WERI-Rb-1 (cell line): ENCODE measurements at regions not wholly inside any gene's neighbourhood (a gene's known extent, or its start where the extent isn't known, plus 50 kb on each side); places are given as distances from the start of the nearest gene placed in this dataset.

Experiments
- DNase-seq: peaks from one replicate; pipeline ENCODE4 v3.0.0-alpha.2; 2020
- H3K27ac ChIP-seq: fragments of 250-450 bp; sonication (Bioruptor Pico); 2 replicates; pipeline ENCODE4 v1.5.1; 2020; ENCODE audit warnings: mild to moderate bottlenecking, moderate library complexity
- H3K27me3 ChIP-seq: fragments of 250-450 bp; sonication (Bioruptor Pico); 2 replicates; pipeline ENCODE4 v1.5.1; 2021; ENCODE audit warnings: mild to moderate bottlenecking, low read depth, moderate library complexity; ENCODE audit not compliant: insufficient read depth, severe bottlenecking
- H3K36me3 ChIP-seq: fragments of 250-450 bp; sonication (Bioruptor Pico); 2 replicates; pipeline ENCODE4 v1.5.1; 2020; ENCODE audit warnings: mild to moderate bottlenecking, moderate library complexity
- H3K4me3 ChIP-seq: 2 replicates; pipeline ENCODE4 v1.5.1; 2011; ENCODE audit warnings: low read depth, mild to moderate bottlenecking, control low read depth, low read length
- H3K9me3 ChIP-seq: fragments of 250-450 bp; sonication (Bioruptor Pico); 2 replicates; pipeline ENCODE4 v1.5.1; 2021; ENCODE audit warnings: mild to moderate bottlenecking, moderate library complexity; ENCODE audit not compliant: severe bottlenecking
- CTCF ChIP-seq: IDR thresholded peaks from 2 replicates; pipeline ENCODE4 v1.5.1; 2011; ENCODE audit warnings: low read depth, mild to moderate bottlenecking, control low read depth, inconsistent platforms, low read length

- Histone ChIP-seq H3K9me3 (peaks cover 3% of the 10 kb centered on the region), H3K36me3 (no peaks in the 10 kb centered on the region), H3K27ac (no peak overlapping the region), H3K4me3 (no peak overlapping the region), H3K27me3 (no peaks in the 10 kb centered on the region)
- DNase-seq, result no peak
- no peak for TF ChIP-seq CTCF
These were observed 172.7 kb upstream of the CNOT2 start for GRCh38 chr12:70070494-70071007.

- H3K27ac ChIP-seq, result no peak overlapping the region
These were observed 168.7 kb upstream of the CNOT2 start for GRCh38 chr12:70074510-70074909.

GRCh38 chr12:70077441-70077840 is 165.8 kb upstream of the CNOT2 start:
- no peak for DNase-seq
- no peak for TF ChIP-seq CTCF
- Histone ChIP-seq H3K4me3 (no peak overlapping the region), H3K27ac (no peak overlapping the region), H3K36me3 (no peaks in the 10 kb centered on the region), H3K27me3 (no peaks in the 10 kb centered on the region), H3K9me3 (peaks cover 3% of the 10 kb centered on the region)

More at GRCh38 chr12:70074510-70074909, 168.7 kb upstream of the CNOT2 start:
- Histone ChIP-seq H3K4me3 (no peak overlapping the region), H3K27me3 (no peaks in the 10 kb centered on the region), H3K9me3 (peaks cover 3% of the 10 kb centered on the region), H3K36me3 (no peaks in the 10 kb centered on the region)
- TF ChIP-seq CTCF, result no peak
- no peak for DNase-seq

- H3K9me3 ChIP-seq, result peaks cover under 1% of the 10 kb centered on the region
- no peaks in the 10 kb centered on the region for H3K36me3 ChIP-seq
- H3K27ac ChIP-seq, result no peak overlapping the region
- no peaks in the 10 kb centered on the region for H3K27me3 ChIP-seq
- DNase-seq, result no peak
- no peak for TF ChIP-seq CTCF
- H3K4me3 ChIP-seq, result no peak overlapping the region
These were observed 165.1 kb upstream of the CNOT2 start for GRCh38 chr12:70078161-70078560.

- Histone ChIP-seq H3K27me3 (no peaks in the 10 kb centered on the region), H3K4me3 (no peak overlapping the region), H3K36me3 (no peaks in the 10 kb centered on the region), H3K9me3 (no peaks in the 10 kb centered on the region), H3K27ac (no peak overlapping the region)
- no peak for TF ChIP-seq CTCF
- DNase-seq, result no peak
These were observed 162.7 kb upstream of the CNOT2 start for GRCh38 chr12:70080566-70080965.

GRCh38 chr12:70082997-70083676 is 160.1 kb upstream of the CNOT2 start:
- Histone ChIP-seq H3K9me3 (no peaks in the 10 kb centered on the region), H3K36me3 (no peaks in the 10 kb centered on the region), H3K27ac (no peak overlapping the region), H3K4me3 (no peak overlapping the region), H3K27me3 (no peaks in the 10 kb centered on the region)
- DNase-seq, result no peak
- no peak for TF ChIP-seq CTCF
